Ovary (tissue), 7 donors: ENCODE measurements at regions not wholly inside any gene's neighbourhood (a gene's known extent, or its start where the extent isn't known, plus 50 kb on each side); places are given as distances from the start of the nearest gene placed in this dataset.

Source experiments
- DNase-seq, 5 donors: peaks; one replicate each; pipeline ENCODE4 v3.0.0-alpha.2; 2019 to 2020
- H3K27ac ChIP-seq, 2 donors: fragments of 200-600 bp; one replicate each; pipeline versions ENCODE4 v1.5.1 to v1.8.0; 2019 to 2022
- H3K27me3 ChIP-seq: fragments of 200-600 bp; one replicate; pipeline ENCODE4 v1.8.0; 2022
- H3K36me3 ChIP-seq: fragments of 200-600 bp; sonication (generic); one replicate; pipeline ENCODE4 v1.5.1; 2019
- H3K4me1 ChIP-seq: one replicate; pipeline ENCODE4 v1.8.1; 2013; ENCODE audit warnings: mild to moderate bottlenecking, moderate library complexity; ENCODE audit not compliant: insufficient read depth
- H3K4me3 ChIP-seq: fragments of 200-600 bp; sonication (generic); one replicate; pipeline ENCODE4 v1.5.1; 2017
- H3K9me3 ChIP-seq, 2 donors: fragments of 200-600 bp in 1 of 2; sonication (generic) in 1 of 2; one replicate each; pipeline versions ENCODE4 v1.5.1 to v1.8.1; 2013 to 2019; ENCODE audit warnings: mild to moderate bottlenecking in 1 of 2, moderate library complexity in 1 of 2
- CTCF ChIP-seq, 3 donors: fragments of 450-650 bp in 2 of 3; fragments of 200-600 bp in 1 of 3; IDR thresholded peaks; one replicate each; pipeline versions ENCODE4 v1.5.1 to v1.8.0; 2016 to 2022; ENCODE audit warnings: antibody characterized with exemption in 3 of 3, mild to moderate bottlenecking in 1 of 3
- EP300 ChIP-seq: sonication (generic); formaldehyde crosslinking; IDR thresholded peaks from one replicate; pipeline ENCODE4 v1.6.1; 2017; ENCODE audit warnings: antibody characterized with exemption
- POLR2A ChIP-seq: fragments of 450-650 bp; IDR thresholded peaks from one replicate; pipeline ENCODE4 v1.6.1; 2017; ENCODE audit warnings: antibody characterized with exemption, mild to moderate bottlenecking, moderate library complexity
- WGBS, 3 donors: extraction: QIAGEN DNeasy Blood & Tissue Kit in 1 of 3; methylation state at CpG; one replicate each; pipeline versions ENCODE4 v1.1.5 to v1.1.7; 2013 to 2017; 5-methylcytosine and 5-hydroxymethylcytosine counted together
- intact Hi-C, 4 donors: fragments of 100-400 bp; cut with DNase I; formaldehyde crosslinking; loops; one replicate each; pipeline versions ENCODE4 v1.11.0 to v1.15.1; 2022 to 2023
- donor health status: DM: no; HTN: no; CAD: no; lungs with moderate emphysema.
- donor health status: DM: no; HTN: no; CAD: no.
- donor health status: Bipolar disorder and iron deficiency.
- donor health status: DM: no; HTN: no; CAD: no.
- donor health status: DM: yes; HTN: yes; CAD: no.

GRCh38 chr18:22604390-22604985 lies 186.8 kb upstream of the CTAGE1 start:
- no peak for DNase-seq
- intact Hi-C loops: no loop called here
- no peak overlapping the region for H3K27ac ChIP-seq
- no peaks in the 10 kb centered on the region for H3K36me3 ChIP-seq
- H3K4me1 ChIP-seq: peaks cover under 1% of the 10 kb centered on the region
- H3K4me3 ChIP-seq: no peak overlapping the region
- H3K9me3 ChIP-seq: no peaks in the 10 kb centered on the region
- TF ChIP-seq EP300 (no peak), CTCF (IDR thresholded peaks at IDR 0.05) (no peak)
- 52 to 54% (median 54%) methylated on average over 10 of the region's 10 CpGs for WGBS, 3 donors
- H3K27me3 ChIP-seq: no peaks in the 10 kb centered on the region

GRCh38 chr18:22604986-22605421 lies 187.3 kb upstream of the CTAGE1 start:
- Histone ChIP-seq H3K27ac (no peak overlapping the region), H3K27me3 (no peaks in the 10 kb centered on the region), H3K4me3 (no peak overlapping the region), H3K4me1 (peaks cover 3% of the 10 kb centered on the region), H3K9me3 (no peaks in the 10 kb centered on the region), H3K36me3 (no peaks in the 10 kb centered on the region)
- intact Hi-C loops: no loop called here
- 42 to 50% (median 46%) methylated on average over 3 of the region's 3 CpGs for WGBS, 3 donors
- no peak for TF ChIP-seq EP300
- no peak for TF ChIP-seq POLR2A
- TF ChIP-seq CTCF (IDR thresholded peaks at IDR 0.05): no peak
- DNase-seq: no peak

- H3K27ac ChIP-seq: no peak overlapping the region
- no peak for DNase-seq
- H3K4me3 ChIP-seq: no peak overlapping the region
- H3K4me1 ChIP-seq: peaks cover 3% of the 10 kb centered on the region
- TF ChIP-seq EP300 (no peak), CTCF (IDR thresholded peaks at IDR 0.05) (no peak), POLR2A (no peak)
- 69 to 74% (median 71%) methylated on average over 4 of the region's 4 CpGs for WGBS, 3 donors
- H3K9me3 ChIP-seq: no peaks in the 10 kb centered on the region
- no peaks in the 10 kb centered on the region for H3K27me3 ChIP-seq
- H3K36me3 ChIP-seq: no peaks in the 10 kb centered on the region
- intact Hi-C loops: no loop called here
These were observed 188.0 kb upstream of the CTAGE1 start for GRCh38 chr18:22605736-22606135.

- H3K4me1 ChIP-seq: peaks cover 3% of the 10 kb centered on the region
- no peaks in the 10 kb centered on the region for H3K36me3 ChIP-seq
- no peak overlapping the region for H3K27ac ChIP-seq
- no peaks in the 10 kb centered on the region for H3K9me3 ChIP-seq
- intact Hi-C loops: no loop called here
- no peaks in the 10 kb centered on the region for H3K27me3 ChIP-seq
- 45 to 63% (median 55%) methylated on average over 7 of the region's 7 CpGs for WGBS, 3 donors
- TF ChIP-seq POLR2A (no peak), CTCF (IDR thresholded peaks at IDR 0.05) (no peak), EP300 (no peak)
- no peak overlapping the region for H3K4me3 ChIP-seq
- peak in 2 of 5 donors; percentile 11 to 37 for DNase-seq
These were observed 189.0 kb upstream of the CTAGE1 start for GRCh38 chr18:22606563-22607283.
